Kidney tubule cell (primary cell): ENCODE measurements at regions not wholly inside any gene's neighbourhood (a gene's known extent, or its start where the extent isn't known, plus 50 kb on each side); places are given as distances from the start of the nearest gene placed in this dataset.
A peak's percentile ranks its signal among the peaks of the same experiment; 100 is the strongest.
"Not testable (repeated sequence)": the region's sequence is repeated elsewhere in the genome, so short reads cannot be mapped to it uniquely, and the experiment has no call there.

ENCODE experiments used
- DNase-seq: peaks from one replicate; pipeline ENCODE4 v3.0.0-alpha.2; 2018; ENCODE audit warnings: low spot score

GRCh38 chr4:84019626-84020025, 479.5 kb downstream of the NKX6-1 start:
- no peak for DNase-seq

GRCh38 chr4:84003046-84003445, 467.1 kb downstream of the GPAT3 start:
- DNase-seq, result no peak

GRCh38 chr4:84001876-84002569, 466.1 kb downstream of the GPAT3 start:
- no peak for DNase-seq

- DNase-seq, result no peak
Measured at GRCh38 chr4:83996254-83996653, 460.3 kb downstream of the GPAT3 start.

- DNase-seq, result no peak
Measured at GRCh38 chr4:83993774-83994173, 457.9 kb downstream of the GPAT3 start.

DNA sequence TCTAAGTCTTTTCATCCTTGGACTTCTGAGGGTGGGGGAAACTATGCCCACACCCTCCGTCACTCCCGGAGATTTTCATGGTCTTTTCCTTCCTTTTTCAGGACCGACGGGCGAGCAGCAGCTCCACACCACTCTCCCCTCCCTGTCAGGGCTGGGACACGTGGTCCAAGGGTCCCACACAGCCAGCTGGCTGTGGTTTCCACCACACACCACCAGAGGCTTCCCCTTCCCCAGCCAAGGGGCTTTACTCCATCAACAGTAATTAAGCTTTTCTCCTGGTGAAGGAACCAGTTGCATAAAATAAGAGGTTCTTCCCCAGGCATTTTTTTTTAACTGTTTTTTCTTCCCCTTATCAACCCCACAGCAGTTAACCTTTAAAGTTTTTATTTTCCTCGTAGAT, 453.9 kb downstream of the GPAT3 start:
- DNase-seq, result no peak

DNA sequence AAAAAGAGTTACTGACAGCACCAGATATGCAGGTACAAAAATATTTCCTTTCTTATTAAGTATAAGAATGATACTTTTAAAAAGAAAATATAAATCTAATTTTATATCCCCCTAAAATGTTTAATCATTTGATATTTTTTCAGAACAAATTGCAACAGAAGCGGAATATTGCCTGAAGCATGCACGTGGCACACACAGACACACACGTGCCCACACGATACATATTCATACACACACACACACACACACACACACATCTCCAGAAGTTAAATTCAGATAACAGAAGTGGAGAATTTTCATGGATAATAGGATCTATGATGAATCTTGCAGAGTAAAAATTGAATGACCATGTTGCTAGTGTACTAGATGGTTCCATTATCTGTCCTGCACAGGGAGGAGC, 445.2 kb downstream of the GPAT3 start:
- DNase-seq, result no peak

- no peak for DNase-seq
Measured at GRCh38 chr4:83979773-83980172, 443.9 kb downstream of the GPAT3 start.

GRCh38 chr4:83974111-83974780, 438.3 kb downstream of the GPAT3 start:
- peak; percentile 29 for DNase-seq

GRCh38 chr4:83964996-83965541, 429.2 kb downstream of the GPAT3 start:
- peak; percentile 42 for DNase-seq

DNA sequence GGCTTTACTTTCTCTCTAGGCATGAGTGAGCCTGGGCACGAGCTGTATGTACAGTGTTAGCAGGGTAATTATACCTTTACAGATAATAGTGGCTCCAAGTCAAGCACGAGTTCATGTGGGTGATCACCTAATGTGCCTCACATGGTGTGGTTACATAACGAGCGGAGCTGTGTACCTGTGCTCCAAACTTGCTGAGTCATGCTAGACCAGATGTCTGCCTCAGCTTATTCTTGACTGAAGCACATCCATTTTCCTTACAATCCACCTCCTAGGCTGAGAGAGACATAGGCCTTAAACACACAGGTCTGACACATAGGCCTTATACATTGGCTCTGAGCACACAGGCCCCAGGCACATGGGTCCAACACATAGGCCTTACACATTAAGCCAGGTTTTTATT, 426.6 kb downstream of the GPAT3 start:
- no peak for DNase-seq

DNA sequence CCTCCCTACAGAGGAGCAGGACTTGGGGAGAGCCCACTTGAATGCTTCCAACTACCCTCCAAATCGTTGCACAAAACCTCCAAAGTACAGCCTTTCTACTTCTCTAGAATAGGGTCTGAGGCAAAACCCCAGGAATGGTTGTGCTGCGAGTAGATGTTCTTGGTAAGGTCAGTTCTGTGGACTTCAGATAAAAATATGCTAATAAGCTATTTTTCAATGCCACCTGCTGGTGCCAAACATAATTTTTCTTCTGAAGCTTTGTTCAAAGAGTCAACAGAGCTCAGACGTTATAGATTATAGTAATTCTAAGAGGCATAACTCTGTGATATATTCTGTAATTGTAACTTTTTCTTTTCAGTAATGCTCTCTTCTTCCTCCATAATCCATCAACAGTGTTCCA, 425.7 kb downstream of the GPAT3 start:
- peak; percentile 57 for DNase-seq

DNA sequence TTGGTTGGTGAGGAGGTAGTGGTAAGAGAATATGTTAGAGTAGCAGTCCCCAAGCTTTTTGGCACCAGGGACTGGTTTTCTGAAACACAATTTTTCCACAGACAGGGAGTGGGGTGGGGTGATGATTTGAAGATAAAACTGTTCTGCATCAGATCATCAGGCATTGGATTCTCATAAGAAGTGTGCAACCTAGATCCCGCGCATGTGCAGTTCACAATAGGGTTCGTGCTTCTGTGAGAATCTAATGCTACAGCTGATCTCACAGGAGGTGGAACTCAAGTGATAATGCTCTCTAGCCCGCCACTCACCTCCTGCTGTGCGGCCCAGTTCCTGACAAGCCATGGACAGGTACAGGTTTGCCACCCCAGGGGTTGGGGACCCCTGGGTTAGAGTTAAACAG, 423.3 kb downstream of the GPAT3 start:
- DNase-seq, result no peak

- no peak for DNase-seq
Measured at GRCh38 chr4:83947830-83948193, 411.9 kb downstream of the GPAT3 start.

DNA sequence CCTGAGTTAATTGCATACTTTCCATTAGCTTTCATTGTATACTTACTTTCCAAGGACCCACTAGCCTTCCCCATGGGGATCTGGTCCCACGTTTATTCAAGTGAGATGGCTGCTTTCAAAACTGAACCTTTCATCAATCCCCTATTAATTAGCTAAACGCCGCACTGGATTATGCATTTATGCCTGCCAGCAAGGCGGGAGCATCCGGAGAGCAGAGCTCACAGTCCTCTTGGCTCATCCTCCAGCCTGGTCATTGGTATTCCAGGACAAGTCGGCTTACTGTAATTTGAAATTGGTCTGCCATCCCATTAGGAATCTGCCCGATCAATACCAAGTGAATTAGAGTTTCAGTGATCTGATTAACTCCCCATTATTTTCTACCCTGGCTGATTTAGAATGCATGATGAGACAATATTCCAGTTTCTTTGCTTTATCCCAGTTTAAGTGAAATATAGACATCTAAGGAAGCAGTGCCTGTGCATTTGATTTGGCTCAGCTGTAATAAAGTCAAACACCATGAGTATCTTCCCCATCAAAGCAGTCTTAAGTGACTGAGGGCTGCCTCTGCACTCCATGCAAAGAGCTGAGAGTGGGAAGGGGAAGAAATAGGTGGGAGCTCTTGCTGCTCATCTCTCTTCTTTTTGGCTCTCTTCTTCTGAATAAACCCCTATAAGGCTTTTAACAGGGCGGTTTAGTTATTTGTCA, 411.4 kb downstream of the GPAT3 start:
- no peak for DNase-seq

DNA sequence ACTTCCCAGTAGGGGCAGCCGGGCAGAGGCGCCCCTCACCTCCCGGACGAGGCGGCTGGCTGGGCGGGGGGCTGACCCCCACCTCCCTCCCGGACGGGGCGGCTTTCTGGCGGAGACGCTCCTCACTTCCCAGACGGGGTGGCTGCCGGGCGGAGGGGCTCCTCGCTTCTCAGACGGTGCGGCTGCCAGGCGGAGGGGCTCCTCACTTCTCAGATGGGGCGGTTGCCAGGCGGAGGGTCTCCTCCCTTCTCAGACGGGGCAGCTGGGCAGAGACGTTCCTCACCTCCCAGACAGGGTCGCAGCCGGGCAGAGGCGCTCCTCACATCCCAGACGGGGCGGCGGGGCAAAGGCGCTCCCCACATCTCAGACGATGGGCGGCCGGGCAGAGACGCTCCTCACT, 407.8 kb downstream of the GPAT3 start:
- DNase-seq, result not testable (repeated sequence)

- DNase-seq, result no peak
Measured at GRCh38 chr4:83932750-83933391, 397.0 kb downstream of the GPAT3 start.

DNA sequence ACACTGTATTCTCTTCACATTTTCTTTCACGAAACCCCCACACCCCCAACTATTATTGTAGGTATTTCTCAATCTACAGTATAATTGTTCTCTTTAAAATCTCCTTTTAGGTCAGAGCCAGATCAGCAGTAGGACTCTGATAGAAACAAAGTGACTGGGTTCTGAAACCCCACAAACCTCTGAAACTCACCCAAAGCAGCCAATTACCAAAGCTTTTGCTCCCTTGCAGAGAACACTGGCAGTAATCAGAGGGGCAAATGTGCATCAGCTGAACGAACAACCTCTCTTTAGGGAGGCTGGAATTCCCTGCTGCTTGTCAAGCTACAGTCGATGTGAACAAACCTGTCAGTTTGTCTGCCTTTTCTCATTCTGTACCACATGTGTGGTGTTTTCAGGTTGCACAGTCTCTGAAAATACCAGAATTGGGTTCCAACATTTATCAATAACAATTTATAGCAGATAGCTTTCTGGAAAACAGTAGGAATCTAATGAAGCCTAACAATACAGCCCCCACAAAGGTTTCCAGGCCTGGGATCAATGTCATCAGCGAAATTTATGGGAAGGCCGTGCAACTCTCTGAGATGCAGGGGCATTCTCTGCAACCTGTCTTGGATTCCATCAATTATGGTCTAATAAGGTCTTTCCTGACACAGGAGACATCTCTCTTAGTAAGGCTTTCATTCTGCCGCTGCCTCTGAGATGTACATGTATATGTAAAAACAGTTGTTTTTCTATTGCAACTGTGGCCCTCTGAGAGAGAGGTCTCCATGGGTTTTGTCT, 395.9 kb downstream of the GPAT3 start:
- DNase-seq, result no peak

- DNase-seq, result peak; percentile 10
Measured at GRCh38 chr4:83929550-83929949, 393.6 kb downstream of the GPAT3 start.

DNA sequence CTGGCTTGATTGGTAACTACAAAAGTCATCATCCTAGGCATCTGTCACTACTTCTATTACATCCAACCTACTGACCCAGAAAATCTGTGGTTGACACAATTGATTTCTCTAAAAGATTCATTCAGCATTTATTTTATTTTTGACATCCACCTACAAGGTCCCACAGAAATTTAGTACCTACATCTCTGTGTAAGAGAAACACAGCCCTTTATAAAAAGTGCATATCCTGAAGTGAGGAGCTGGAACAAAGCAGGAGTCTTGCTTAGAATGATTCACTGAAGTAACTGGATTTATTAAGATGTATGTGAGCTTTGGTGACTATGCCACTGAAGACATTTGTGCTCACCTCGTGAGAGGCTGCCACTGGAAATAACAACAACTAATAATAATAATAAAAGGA, 391.0 kb downstream of the GPAT3 start:
- no peak for DNase-seq

DNA sequence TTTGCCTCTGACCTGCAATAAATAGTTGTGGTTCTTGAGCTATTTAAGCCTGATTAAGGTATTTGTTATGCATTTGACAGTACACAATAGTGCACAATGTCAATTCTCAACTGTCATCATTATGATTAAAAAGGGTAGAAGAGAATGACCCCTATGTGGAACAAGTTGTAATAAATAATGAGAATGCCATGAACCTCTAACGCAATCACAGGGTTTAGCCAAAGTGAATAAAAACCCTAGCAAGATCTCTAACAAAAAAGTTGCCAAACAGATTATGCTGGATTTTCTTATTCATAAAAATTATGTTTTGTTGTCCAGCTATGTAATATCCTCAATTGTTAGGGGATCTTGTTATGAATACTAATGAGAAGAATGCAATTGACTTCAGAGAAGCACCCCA, 387.4 kb downstream of the GPAT3 start:
- no peak for DNase-seq

- no peak for DNase-seq
Measured at GRCh38 chr4:83922402-83922801, 386.5 kb downstream of the GPAT3 start.
